ENCODE measurements at regions not wholly inside any gene's neighbourhood (a gene's known extent, or its start where the extent isn't known, plus 50 kb on each side); places are given as distances from the start of the nearest gene placed in this dataset.
"Not testable (repeated sequence)": the region's sequence is repeated elsewhere in the genome, so short reads cannot be mapped to it uniquely, and the experiment has no call there.

DNA sequence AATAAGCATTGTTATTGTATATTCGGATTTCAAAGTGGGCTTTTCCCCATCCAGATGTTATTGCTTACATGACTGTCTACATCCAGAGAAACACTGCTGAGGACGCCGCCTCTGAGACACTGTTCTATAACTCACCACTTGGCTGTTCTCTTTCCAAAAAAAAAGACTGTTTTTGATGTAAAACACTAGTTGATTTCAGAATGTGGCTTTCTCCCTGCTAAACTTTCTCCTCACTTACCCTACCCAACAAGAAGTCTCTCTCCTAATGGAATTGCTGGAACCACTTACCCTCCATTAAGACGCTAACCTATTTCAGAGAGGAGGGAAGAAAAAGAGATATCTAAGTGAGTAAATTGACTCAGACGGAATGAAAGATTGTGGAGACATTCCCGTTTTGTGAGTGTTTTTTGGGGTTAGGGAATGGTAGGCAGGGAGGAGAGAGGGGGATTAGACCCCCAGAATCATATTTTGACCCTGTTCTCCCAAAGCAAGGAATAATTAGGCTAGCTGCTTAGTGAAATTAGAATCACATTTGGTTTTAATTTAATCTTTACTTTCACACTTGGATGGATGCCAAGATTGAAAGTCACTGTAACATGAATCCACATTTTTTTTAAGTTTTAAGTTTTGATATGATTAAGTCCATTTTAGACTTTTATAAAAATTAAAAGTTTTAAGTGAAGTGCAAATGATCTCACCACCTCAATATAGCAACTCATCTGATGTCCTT lies 174.9 kb downstream of the CHIC2 start:
- TF ChIP-seq, protein P1, sequence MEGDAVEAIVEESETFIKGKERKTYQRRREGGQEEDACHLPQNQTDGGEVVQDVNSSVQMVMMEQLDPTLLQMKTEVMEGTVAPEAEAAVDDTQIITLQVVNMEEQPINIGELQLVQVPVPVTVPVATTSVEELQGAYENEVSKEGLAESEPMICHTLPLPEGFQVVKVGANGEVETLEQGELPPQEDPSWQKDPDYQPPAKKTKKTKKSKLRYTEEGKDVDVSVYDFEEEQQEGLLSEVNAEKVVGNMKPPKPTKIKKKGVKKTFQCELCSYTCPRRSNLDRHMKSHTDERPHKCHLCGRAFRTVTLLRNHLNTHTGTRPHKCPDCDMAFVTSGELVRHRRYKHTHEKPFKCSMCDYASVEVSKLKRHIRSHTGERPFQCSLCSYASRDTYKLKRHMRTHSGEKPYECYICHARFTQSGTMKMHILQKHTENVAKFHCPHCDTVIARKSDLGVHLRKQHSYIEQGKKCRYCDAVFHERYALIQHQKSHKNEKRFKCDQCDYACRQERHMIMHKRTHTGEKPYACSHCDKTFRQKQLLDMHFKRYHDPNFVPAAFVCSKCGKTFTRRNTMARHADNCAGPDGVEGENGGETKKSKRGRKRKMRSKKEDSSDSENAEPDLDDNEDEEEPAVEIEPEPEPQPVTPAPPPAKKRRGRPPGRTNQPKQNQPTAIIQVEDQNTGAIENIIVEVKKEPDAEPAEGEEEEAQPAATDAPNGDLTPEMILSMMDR (IDR thresholded peaks at IDR 0.05; ENCODE audit: low read depth, low read length, missing control alignments), result no peak
- H3K4me3 ChIP-seq (ENCODE audit: low read depth, low read length), result no peak overlapping the region
- no peak for DNase-seq (ENCODE audit: low read depth)

DNA sequence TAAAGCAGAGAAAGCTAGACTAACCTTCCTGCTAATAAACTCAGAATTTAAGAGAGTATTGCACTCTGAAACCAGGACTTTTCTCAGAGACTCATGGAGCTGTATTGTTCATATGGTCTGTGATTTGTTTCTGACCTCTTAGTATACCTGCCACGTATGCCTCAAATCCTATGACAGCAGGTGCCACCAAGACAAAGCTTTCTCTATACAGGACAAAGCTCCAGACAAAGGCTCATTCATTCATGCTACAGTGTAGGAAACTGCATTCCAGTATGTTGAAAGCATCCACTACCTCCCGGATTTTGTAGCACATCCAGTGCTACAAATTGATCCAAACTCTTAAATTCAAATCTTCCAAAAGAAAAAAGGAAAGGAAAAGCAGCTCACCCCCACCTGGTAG lies 178.3 kb downstream of the CHIC2 start:
- DNase-seq (ENCODE audit: low read depth), result no peak
- TF ChIP-seq, protein P1 (IDR thresholded peaks at IDR 0.05; ENCODE audit: low read depth, low read length, missing control alignments), result no peak
- no peak overlapping the region for H3K4me3 ChIP-seq (ENCODE audit: low read depth, low read length)

DNA sequence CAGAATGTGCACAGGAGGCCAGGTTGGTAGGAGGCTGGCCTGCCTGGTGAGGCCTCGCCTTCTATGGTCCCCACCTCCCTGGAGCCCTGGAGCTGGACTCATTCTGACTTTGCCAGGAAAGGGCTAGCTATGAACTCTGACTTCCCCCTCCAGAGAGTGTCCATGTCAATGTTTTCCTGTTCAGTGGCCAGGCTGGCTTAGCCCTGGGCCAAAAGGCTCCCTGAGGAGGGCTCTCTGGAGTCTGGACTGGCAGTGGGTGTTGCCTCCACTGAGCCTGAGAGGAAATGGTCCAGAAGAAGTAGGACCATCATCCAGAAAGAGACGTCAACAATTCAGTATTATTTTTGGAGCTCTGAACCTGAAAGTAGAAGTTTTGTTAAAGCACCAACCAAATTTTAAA lies 178.7 kb downstream of the CHIC2 start:
- no peak for DNase-seq (ENCODE audit: low read depth)
- TF ChIP-seq, protein P1 (IDR thresholded peaks at IDR 0.05; ENCODE audit: low read depth, low read length, missing control alignments), result no peak
- H3K4me3 ChIP-seq (ENCODE audit: low read depth, low read length), result no peak overlapping the region

DNA sequence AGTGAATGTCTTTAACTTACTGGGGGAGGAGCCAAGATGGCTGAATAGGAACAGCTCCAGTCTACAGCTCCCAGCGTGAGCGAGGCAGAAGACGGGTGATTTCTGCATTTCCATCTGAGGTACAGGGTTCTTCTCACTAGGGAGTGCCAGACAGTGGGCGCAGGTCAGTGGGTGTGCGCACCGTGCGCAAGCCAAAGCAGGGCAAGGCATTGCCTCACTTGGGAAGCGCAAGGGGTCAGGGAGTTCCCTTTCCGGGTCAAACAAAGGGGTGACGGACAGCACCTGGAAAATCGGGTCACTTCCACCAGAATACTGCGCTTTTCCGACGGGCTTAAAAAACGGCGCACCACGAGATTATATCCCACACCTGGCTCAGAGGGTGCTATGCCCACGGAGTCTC lies 187.3 kb downstream of the CHIC2 start:
- DNase-seq (ENCODE audit: low read depth); H3K4me3 ChIP-seq (ENCODE audit: low read depth, low read length): not testable (repeated sequence)

DNA sequence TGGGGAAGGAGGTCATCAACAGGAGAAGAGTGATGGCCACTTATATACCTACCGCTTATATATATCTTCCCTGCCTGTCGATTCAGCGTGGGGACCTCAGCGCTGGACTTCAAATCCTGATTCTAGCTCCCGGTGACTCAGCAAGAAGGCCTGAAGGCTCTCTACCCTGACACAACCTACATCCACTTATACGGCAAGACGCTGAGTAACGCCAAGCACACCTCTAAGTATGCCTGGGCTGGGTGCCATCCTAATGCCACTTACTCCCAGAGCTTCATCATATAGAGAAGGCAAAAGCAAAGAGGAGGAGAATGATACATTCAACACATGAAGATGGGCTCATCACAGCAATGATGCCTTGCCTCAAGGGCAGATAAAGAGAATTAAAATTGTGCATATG lies 198.3 kb downstream of the CHIC2 start:
- TF ChIP-seq, protein P1 (IDR thresholded peaks at IDR 0.05; ENCODE audit: low read depth, low read length, missing control alignments), result no peak
- DNase-seq (ENCODE audit: low read depth), result no peak
- H3K4me3 ChIP-seq (ENCODE audit: low read depth, low read length), result no peak overlapping the region

GRCh38 chr4:53865054-53865453 lies 199.4 kb downstream of the CHIC2 start:
- H3K4me3 ChIP-seq (ENCODE audit: low read depth, low read length), result no peak overlapping the region
- TF ChIP-seq, protein P1 (IDR thresholded peaks at IDR 0.05; ENCODE audit: low read depth, low read length, missing control alignments), result no peak
- no peak for DNase-seq (ENCODE audit: low read depth)

- no peak overlapping the region for H3K4me3 ChIP-seq (ENCODE audit: low read depth, low read length)
- DNase-seq (ENCODE audit: low read depth), result no peak
- TF ChIP-seq, protein P1 (IDR thresholded peaks at IDR 0.05; ENCODE audit: low read depth, low read length, missing control alignments), result no peak
Observed at GRCh38 chr4:53863736-53864365, 200.6 kb downstream of the CHIC2 start.
